Gastrocnemius medialis (tissue), 4 donors: ENCODE measurements at regions not wholly inside any gene's neighbourhood (a gene's known extent, or its start where the extent isn't known, plus 50 kb on each side); places are given as distances from the start of the nearest gene placed in this dataset.

Experiments used
- ATAC-seq, 2 donors: fragments of 150-250 bp; one replicate each; pipeline ENCODE4 v1.9.1; 2016
- DNase-seq, 2 donors: peaks; one replicate each; pipeline ENCODE4 v3.0.0-alpha.2; 2019
- H3K27ac ChIP-seq, 4 donors: fragments of 200-600 bp; sonication (generic); 1 replicate in 1 of 4; 2 replicates in 3 of 4; pipeline ENCODE4 v1.5.1; 2016 to 2018; ENCODE audit warnings: mild to moderate bottlenecking in 2 of 4, moderate library complexity in 1 of 4
- H3K27me3 ChIP-seq, 3 donors: fragments of 200-600 bp; sonication (generic) in 2 of 3; 1 replicate in 1 of 3; 2 replicates in 2 of 3; pipeline versions ENCODE4 v1.5.1 to v1.6.0; 2016 to 2019; ENCODE audit warnings: mild to moderate bottlenecking in 1 of 3, moderate library complexity in 1 of 3
- H3K36me3 ChIP-seq, 2 donors: fragments of 200-600 bp; sonication (generic) in 1 of 2; one replicate each; pipeline ENCODE4 v1.5.1; 2017 to 2018
- H3K4me1 ChIP-seq, 2 donors: fragments of 200-600 bp; sonication (generic) in 1 of 2; one replicate each; pipeline ENCODE4 v1.5.1; 2016 to 2017; ENCODE audit warnings: mild to moderate bottlenecking in 2 of 2
- H3K4me3 ChIP-seq, 4 donors: fragments of 200-600 bp; sonication (generic) in 3 of 4; 1 replicate in 1 of 4; 2 replicates in 3 of 4; pipeline ENCODE4 v1.5.1; 2016 to 2019; ENCODE audit warnings: mild to moderate bottlenecking in 2 of 4
- H3K9me3 ChIP-seq, 3 donors: fragments of 200-600 bp; sonication (generic) in 2 of 3; 1 replicate in 1 of 3; 2 replicates in 2 of 3; pipeline ENCODE4 v1.5.1; 2016 to 2019
- POLR2A ChIP-seq, 2 donors: fragments of 450-650 bp; IDR thresholded peaks; one replicate each; pipeline ENCODE4 v1.6.1; 2017; ENCODE audit warnings: antibody characterized with exemption in 2 of 2, mild to moderate bottlenecking in 2 of 2, moderate library complexity in 2 of 2
- in situ Hi-C, 4 donors: fragments of 200-750 bp; cut with MboI; loops; one replicate each; pipeline versions ENCODE4 v1.15.0 to v1.8.0; 2017; ENCODE audit warnings: low sequenced_read_pairs in 4 of 4
- intact Hi-C: fragments of 100-400 bp; cut with DNase I; formaldehyde crosslinking; loops from one replicate; pipeline ENCODE4 v1.15.1; 2023; ENCODE audit warnings: low total_unique reads
- TF ChIP-seq, protein P1 (sequence below), 5 experiments: fragments of 450-650 bp in 3 of 5; fragments of 200-600 bp in 2 of 5; sonication (generic) in 2 of 5; IDR thresholded peaks in 4 of 5; conservative IDR thresholded peaks in 1 of 5; 1 replicate in 4 of 5; 2 replicates in 1 of 5; pipeline ENCODE4 v1.5.1; 2016 to 2019; ENCODE audit warnings: antibody characterized with exemption in 5 of 5, mild to moderate bottlenecking in 3 of 5, moderate library complexity in 3 of 5

DNA sequence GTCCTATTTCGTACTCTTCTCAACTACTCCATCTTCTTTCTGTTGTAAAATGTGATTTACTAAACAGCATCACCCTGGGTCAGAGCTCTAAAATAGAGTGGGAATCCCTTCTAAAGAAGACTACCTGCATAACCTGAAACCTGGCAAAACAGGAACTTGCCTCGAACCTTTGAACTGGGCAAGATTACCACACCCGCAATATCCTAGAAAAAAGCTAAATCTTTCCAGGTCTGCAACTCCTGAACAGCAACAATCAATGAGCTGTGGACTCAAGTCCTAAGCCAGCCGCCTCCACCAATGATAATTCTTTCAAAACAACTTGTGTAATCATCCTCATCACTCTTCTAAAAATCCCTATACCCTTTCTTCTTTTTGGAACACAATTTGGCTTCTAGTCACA is 824.2 kb upstream of the COBL start:
- no peaks in the 10 kb centered on the region for H3K9me3 ChIP-seq
- TF ChIP-seq POLR2A (IDR thresholded peaks at IDR 0.05): no peak
- ATAC-seq: no peak
- no peak for DNase-seq
- H3K27me3 ChIP-seq: no peaks in the 10 kb centered on the region
- H3K36me3 ChIP-seq: no peaks in the 10 kb centered on the region
- in situ Hi-C loops: no loop called here
- intact Hi-C loops: no loop called here
- no peak overlapping the region for H3K27ac ChIP-seq
- H3K4me1 ChIP-seq: no peaks in the 10 kb centered on the region
- H3K4me3 ChIP-seq: no peak overlapping the region

DNA sequence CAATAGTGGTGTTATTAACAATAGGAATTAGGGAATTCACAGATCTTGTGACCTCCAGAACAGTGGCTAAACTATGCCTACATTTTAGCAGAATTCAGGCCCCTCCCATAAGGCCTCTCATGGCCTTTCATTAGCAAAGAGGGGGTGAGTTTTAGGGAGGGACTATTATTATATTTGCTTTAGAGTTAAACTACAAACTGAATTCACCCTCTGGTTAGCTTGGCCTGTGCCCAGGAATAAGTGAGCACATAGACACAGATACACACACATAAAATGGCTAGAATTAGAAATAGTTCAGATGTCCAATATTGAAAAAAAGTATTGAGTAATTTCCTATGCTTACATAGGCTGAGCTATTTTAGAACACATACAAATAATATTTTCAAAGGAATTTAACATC is 818.8 kb upstream of the COBL start:
- Histone ChIP-seq H3K4me1 (no peaks in the 10 kb centered on the region), H3K9me3 (no peaks in the 10 kb centered on the region), H3K36me3 (no peaks in the 10 kb centered on the region), H3K4me3 (no peak overlapping the region), H3K27ac (no peak overlapping the region), H3K27me3 (no peaks in the 10 kb centered on the region)
- in situ Hi-C loops: no loop called here
- ATAC-seq: no peak
- intact Hi-C loops: no loop called here
- no peak for DNase-seq
- TF ChIP-seq, protein P1, sequence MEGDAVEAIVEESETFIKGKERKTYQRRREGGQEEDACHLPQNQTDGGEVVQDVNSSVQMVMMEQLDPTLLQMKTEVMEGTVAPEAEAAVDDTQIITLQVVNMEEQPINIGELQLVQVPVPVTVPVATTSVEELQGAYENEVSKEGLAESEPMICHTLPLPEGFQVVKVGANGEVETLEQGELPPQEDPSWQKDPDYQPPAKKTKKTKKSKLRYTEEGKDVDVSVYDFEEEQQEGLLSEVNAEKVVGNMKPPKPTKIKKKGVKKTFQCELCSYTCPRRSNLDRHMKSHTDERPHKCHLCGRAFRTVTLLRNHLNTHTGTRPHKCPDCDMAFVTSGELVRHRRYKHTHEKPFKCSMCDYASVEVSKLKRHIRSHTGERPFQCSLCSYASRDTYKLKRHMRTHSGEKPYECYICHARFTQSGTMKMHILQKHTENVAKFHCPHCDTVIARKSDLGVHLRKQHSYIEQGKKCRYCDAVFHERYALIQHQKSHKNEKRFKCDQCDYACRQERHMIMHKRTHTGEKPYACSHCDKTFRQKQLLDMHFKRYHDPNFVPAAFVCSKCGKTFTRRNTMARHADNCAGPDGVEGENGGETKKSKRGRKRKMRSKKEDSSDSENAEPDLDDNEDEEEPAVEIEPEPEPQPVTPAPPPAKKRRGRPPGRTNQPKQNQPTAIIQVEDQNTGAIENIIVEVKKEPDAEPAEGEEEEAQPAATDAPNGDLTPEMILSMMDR (IDR thresholded peaks at IDR 0.05 in 4 of 5, conservative IDR thresholded peaks at IDR 0.05 in 1 of 5): no peak
- TF ChIP-seq POLR2A (IDR thresholded peaks at IDR 0.05): no peak

DNA sequence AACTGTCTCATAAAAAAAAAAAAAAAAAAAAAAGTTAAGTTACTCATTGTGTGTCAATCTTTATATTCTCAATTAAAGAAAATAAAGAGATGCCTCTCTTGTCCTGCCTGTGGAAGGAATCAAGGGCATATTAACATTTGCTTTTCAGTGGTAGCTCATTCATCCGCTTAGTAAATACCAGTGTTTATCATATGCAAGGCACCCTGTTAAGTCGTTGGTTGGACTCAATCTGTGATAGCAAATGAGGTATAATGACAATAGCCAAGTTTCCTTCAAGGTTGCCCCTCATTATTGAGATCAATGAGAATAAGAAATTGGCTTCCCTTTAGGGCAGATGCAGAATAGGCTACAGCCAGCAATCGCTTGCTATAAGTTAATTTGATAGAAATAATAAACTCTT is 812.7 kb upstream of the COBL start:
- no peak for TF ChIP-seq POLR2A (IDR thresholded peaks at IDR 0.05)
- TF ChIP-seq, protein P1 (IDR thresholded peaks at IDR 0.05 in 4 of 5, conservative IDR thresholded peaks at IDR 0.05 in 1 of 5): no peak
- in situ Hi-C loops: no loop called here
- no peak for DNase-seq
- Histone ChIP-seq H3K4me3 (no peak overlapping the region), H3K4me1 (no peaks in the 10 kb centered on the region), H3K36me3 (no peaks in the 10 kb centered on the region), H3K27me3 (no peaks in the 10 kb centered on the region), H3K27ac (no peak overlapping the region), H3K9me3 (no peaks in the 10 kb centered on the region)
- intact Hi-C loops: no loop called here
- no peak for ATAC-seq

DNA sequence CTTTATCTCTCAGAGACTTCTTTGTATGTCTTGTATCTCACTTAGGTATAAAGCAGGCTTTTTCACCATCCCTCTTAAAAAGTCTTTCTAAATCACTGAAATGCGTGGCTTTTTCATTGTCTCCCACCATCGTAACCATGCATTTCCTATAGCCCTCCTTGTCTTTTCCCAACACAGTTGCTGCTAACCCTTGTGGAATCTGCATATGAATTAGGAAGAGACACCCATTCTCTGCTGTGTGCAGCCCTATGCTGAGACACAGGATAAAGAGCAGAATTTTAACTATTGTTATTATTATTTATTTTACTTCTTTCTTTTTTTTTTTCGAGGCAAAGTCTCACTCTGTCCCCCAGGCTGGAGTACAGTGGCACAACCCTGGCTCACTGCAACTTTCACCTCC is 804.3 kb upstream of the COBL start:
- H3K9me3 ChIP-seq: no peaks in the 10 kb centered on the region
- H3K27me3 ChIP-seq: no peaks in the 10 kb centered on the region
- no peak for ATAC-seq
- no peaks in the 10 kb centered on the region for H3K4me1 ChIP-seq
- intact Hi-C loops (no loop called here), in situ Hi-C loops (no loop called here)
- no peak for DNase-seq
- no peak overlapping the region for H3K4me3 ChIP-seq
- TF ChIP-seq, protein P1 (IDR thresholded peaks at IDR 0.05 in 4 of 5, conservative IDR thresholded peaks at IDR 0.05 in 1 of 5): no peak
- no peak for TF ChIP-seq POLR2A (IDR thresholded peaks at IDR 0.05)
- no peaks in the 10 kb centered on the region for H3K36me3 ChIP-seq
- no peak overlapping the region for H3K27ac ChIP-seq

DNA sequence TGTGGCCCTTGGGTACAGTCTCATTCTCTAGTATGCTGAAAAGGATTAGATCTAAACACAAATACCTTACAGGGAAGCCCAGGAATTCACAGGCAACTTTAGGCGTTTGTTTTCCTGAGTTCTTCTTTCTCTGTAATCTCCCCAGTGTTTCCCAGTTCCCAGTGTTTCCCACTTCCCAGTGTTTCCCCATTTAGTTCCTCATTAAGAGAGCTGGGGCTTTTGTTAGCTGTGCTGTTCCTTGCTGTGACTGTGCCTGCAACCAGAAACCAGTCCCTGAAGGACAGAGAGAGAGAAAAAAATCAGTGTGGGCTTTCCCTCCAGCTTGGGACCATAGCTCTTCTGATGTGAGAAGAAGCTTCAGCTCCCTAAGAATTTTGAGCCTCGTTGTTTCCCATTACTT is 802.9 kb upstream of the COBL start:
- TF ChIP-seq, protein P1 (IDR thresholded peaks at IDR 0.05 in 4 of 5, conservative IDR thresholded peaks at IDR 0.05 in 1 of 5): no peak
- no peak for TF ChIP-seq POLR2A (IDR thresholded peaks at IDR 0.05)
- in situ Hi-C loops: no loop called here
- Histone ChIP-seq H3K27ac (no peak overlapping the region), H3K9me3 (no peaks in the 10 kb centered on the region), H3K4me3 (no peak overlapping the region), H3K4me1 (no peaks in the 10 kb centered on the region), H3K36me3 (no peaks in the 10 kb centered on the region), H3K27me3 (no peaks in the 10 kb centered on the region)
- ATAC-seq: no peak
- DNase-seq: no peak
- intact Hi-C loops: no loop called here
